ENCODE measurements at regions not wholly inside any gene's neighbourhood (a gene's known extent, or its start where the extent isn't known, plus 50 kb on each side); places are given as distances from the start of the nearest gene placed in this dataset.

DNA sequence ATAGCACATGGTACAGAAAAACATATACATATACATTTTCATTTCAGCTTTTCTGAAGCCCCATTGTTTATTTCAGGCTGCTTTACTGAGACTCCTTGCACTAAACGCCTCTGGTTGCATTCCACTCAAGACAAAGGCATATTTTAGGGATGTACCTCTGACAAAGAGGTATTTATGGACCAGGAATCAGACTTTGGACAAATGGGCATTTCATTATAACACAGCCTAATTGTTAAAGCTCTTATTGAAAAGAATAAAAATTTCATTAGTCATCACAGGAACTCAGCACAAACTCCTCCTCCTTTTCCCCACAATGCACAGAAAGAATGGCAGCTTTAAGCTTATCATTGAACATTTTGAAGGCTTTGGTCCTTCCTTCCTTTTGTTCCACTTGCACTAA lies 62.9 kb upstream of the UGT8 start:
- no peak overlapping the region for H3K4me2 ChIP-seq
- no peak overlapping the region for H3K9ac ChIP-seq

GRCh38 chr4:114537352-114537751 lies 61.3 kb upstream of the UGT8 start:
- no peaks in the 10 kb centered on the region for H3K36me3 ChIP-seq
- H3K4me1 ChIP-seq, result no peaks in the 10 kb centered on the region
- no peak overlapping the region for H3K4me3 ChIP-seq
- TF ChIP-seq Cebpa-rat (IDR thresholded peaks at IDR 0.05), result no peak
- no peaks in the 10 kb centered on the region for H3K27me3 ChIP-seq
- H4K20me1 ChIP-seq, result no peaks in the 10 kb centered on the region
- no peak overlapping the region for H3K4me2 ChIP-seq
- H3K27ac ChIP-seq, result no peak overlapping the region
- no peak overlapping the region for H3K9ac ChIP-seq
- H3K9me3 ChIP-seq (replicated peaks in 1 of 11), result no peaks in the 10 kb centered on the region

More for the DNA sequence above, 62.9 kb upstream of the UGT8 start:
- Histone ChIP-seq H3K27me3 (no peaks in the 10 kb centered on the region), H3K27ac (no peak overlapping the region), H3K4me3 (no peak overlapping the region), H3K36me3 (no peaks in the 10 kb centered on the region), H3K9me3 (replicated peaks in 1 of 11) (no peaks in the 10 kb centered on the region), H4K20me1 (no peaks in the 10 kb centered on the region), H3K4me1 (no peaks in the 10 kb centered on the region)
- no peak for TF ChIP-seq Cebpa-rat (IDR thresholded peaks at IDR 0.05)

DNA sequence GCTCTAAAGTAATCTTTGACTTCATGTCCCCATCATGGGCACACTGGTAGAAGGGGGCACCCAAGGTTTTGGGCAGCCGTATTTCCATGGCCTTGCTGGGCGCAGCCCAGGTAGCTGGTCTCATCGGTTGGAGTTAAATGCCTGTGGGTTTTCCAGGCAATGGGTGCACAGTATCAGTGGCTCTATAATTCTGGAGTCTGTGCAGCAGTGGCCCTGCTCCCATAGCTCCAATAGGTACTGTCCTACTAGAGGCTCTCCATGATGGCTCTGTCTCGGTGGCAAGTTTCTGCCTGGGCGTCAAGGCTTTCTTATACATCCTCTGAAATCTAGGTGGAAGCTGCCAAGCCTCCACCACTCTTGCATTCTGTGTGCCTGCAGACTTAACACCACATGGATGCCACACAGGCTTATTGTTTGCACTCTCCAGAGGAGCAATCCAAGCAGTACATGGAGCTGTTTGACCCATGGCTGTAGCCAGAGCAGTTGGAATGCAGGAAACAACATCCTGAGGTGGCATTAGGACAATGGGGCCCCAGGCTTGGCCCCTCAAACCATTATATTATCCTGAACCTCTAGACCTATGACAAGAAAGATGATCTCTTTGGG lies 60.5 kb upstream of the UGT8 start:
- no peaks in the 10 kb centered on the region for H3K27me3 ChIP-seq
- H4K20me1 ChIP-seq, result no peaks in the 10 kb centered on the region
- no peaks in the 10 kb centered on the region for H3K9me3 ChIP-seq (replicated peaks in 1 of 11)
- no peak overlapping the region for H3K4me3 ChIP-seq
- no peak for TF ChIP-seq Cebpa-rat (IDR thresholded peaks at IDR 0.05)
- H3K4me1 ChIP-seq, result no peaks in the 10 kb centered on the region
- no peaks in the 10 kb centered on the region for H3K36me3 ChIP-seq
- H3K9ac ChIP-seq, result no peak overlapping the region
- H3K27ac ChIP-seq, result no peak overlapping the region
- no peak overlapping the region for H3K4me2 ChIP-seq

DNA sequence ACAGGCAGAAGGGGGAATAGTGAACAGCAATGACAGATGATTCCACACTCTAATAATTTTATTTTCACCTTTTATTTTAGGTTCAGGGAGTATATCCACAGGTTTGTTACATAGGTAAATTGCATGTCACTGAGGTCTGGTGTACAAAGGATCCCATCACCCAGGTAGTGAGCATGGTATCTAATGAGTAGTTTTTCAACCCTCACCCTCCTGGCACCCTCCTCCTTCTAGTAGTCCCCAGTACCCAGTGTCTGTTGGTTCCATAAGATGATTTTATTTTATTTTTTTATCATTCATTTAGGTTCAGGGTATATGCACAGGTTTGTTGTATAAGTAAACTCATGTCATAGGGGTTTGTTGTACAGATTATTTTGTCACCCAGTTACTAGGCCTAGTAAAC lies 58.6 kb upstream of the UGT8 start:
- Histone ChIP-seq H3K4me3 (no peak overlapping the region), H3K9me3 (replicated peaks in 1 of 11) (no peaks in the 10 kb centered on the region), H3K4me2 (no peak overlapping the region), H4K20me1 (no peaks in the 10 kb centered on the region), H3K36me3 (no peaks in the 10 kb centered on the region), H3K27me3 (no peaks in the 10 kb centered on the region), H3K9ac (no peak overlapping the region), H3K4me1 (no peaks in the 10 kb centered on the region), H3K27ac (no peak overlapping the region)
- TF ChIP-seq Cebpa-rat (IDR thresholded peaks at IDR 0.05), result no peak

DNA sequence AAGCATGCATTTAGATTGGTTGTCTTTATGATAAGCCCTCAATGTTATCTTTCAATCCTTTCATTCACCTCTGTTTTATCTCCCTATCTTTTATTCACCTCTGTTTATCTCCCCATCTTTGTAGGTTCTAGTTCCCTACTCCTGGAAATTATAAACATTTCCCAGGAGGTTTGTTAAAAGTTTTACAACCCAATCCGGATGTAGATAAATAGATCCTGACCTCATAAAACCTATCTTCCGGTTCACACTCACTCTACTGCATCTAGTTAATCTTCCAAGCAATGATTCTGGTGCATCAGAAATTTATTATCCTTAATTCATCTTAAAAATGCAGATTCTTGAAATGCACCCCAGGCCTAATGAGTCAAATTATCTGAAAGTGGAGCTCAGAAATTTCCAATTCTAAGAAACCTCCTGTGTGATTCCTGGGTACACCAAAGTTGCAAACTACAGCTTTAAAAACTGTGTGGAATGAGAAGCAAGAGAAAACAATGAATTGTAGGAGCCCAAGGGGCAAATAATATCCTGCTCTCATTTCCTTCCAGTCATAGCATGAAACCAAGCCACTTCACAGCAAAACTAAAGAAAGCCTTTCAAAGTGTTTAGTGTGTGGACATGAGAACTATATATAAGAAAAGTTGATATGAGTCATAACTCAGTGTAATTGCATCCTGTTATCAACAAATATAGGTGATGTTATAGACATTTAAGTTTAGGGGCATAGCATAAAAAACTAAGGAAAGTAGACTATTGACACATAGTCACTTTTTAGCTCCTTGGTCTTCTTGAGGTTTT lies 51.1 kb upstream of the UGT8 start:
- Histone ChIP-seq H3K9me3 (replicated peaks in 1 of 11) (peaks cover 10 to 29% (median 21%) of the 10 kb centered on the region in 11 experiments; a peak in 21 of 22 replicates), H3K36me3 (no peaks in the 10 kb centered on the region), H3K27ac (no peak overlapping the region), H4K20me1 (no peaks in the 10 kb centered on the region), H3K4me1 (no peaks in the 10 kb centered on the region), H3K27me3 (no peaks in the 10 kb centered on the region), H3K4me3 (no peak overlapping the region), H3K4me2 (no peak overlapping the region), H3K9ac (no peak overlapping the region)
- no peak for TF ChIP-seq Cebpa-rat (IDR thresholded peaks at IDR 0.05)

Measured in BLaER1 treated with 17β-estradiol and CSF1 and Interleukin-3, amounts not matched to agents 10 nM and 100 nM (cell line).